HG03439 (cell line): ENCODE measurements at regions not wholly inside any gene's neighbourhood (a gene's known extent, or its start where the extent isn't known, plus 50 kb on each side); places are given as distances from the start of the nearest gene placed in this dataset.
"Not testable (repeated sequence)": the region's sequence is repeated elsewhere in the genome, so short reads cannot be mapped to it uniquely, and the experiment has no call there.

ENCODE experiments used
- ATAC-seq: cut with Tn5 transposase; IDR thresholded peaks from one replicate; pipeline ENCODE4 v1.9.1; 2021; ENCODE audit warnings: mild to moderate bottlenecking, moderate library complexity; ENCODE audit not compliant: unreplicated experiment

GRCh38 chr3:104279617-104280016, 1087.1 kb upstream of the ALCAM start:
- ATAC-seq: no peak

GRCh38 chr3:104281713-104282112, 1085.0 kb upstream of the ALCAM start:
- ATAC-seq: no peak

GRCh38 chr3:104286645-104287044, 1080.1 kb upstream of the ALCAM start:
- no peak for ATAC-seq

- ATAC-seq: peak; percentile 71
These were observed 1075.3 kb upstream of the ALCAM start for GRCh38 chr3:104291437-104291851.

DNA sequence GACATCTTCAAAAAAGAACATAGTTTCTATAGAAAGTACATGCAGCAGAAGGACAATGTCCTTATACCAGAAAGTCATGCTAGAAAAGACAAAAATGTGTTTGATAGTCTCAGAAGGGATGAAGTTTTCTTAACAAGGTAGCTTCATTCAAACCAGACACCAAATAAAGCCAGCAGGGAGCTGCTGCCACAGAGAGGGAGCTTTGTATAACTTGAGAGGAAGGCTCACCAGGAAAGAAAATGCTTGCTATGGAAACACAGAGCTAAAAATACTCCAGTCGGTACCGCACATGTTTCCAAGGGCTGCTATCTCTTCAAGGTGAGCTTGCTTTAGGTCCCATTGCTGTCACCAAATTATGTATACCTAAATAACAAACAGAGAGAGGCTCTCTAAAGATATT, 1074.8 kb upstream of the ALCAM start:
- ATAC-seq: peak; percentile 28

GRCh38 chr3:104297617-104298016, 1069.1 kb upstream of the ALCAM start:
- no peak for ATAC-seq

GRCh38 chr3:104298662-104299061, 1068.0 kb upstream of the ALCAM start:
- ATAC-seq: no peak

GRCh38 chr3:104316118-104316517, 1050.6 kb upstream of the ALCAM start:
- no peak for ATAC-seq

DNA sequence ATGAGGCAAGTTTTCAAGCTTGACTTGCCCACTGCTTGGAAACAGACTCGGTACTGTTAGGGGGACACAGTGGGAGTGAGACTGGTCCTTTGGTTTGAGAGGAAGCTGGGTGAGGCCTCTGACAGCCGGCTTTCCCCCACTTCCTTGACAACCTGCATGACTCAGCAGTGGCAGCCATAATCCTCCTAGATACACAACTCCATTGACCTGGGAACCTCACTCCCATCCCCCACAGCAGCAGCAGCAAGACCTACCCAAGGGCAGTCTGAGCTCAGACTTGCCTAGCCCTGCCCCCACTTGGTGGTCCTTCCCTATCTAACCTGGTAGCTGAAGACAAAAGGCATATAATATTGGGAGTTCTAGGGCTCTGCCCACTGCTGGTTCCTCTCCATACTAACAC, 1043.5 kb upstream of the ALCAM start:
- no peak for ATAC-seq

GRCh38 chr3:104347291-104347690, 1019.4 kb upstream of the ALCAM start:
- no peak for ATAC-seq

DNA sequence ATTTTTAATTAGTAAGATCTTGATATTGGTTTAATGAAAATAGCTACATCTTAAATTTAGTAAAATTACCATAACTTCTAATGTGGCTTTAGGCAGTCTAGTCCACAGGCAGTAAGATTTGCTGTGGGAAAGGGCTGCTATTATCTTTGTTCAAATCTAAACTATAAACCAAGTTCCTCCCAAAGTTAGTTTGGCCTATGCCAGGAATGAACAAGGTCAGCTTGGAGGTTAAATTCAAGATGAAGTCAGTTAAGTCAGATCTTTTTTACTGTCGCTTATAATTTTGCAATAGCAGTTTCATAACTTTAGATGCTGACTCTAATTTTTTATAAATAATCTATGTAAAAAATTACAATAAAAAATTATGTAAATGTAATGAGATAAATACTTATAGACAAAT, 1016.9 kb upstream of the ALCAM start:
- ATAC-seq: no peak

DNA sequence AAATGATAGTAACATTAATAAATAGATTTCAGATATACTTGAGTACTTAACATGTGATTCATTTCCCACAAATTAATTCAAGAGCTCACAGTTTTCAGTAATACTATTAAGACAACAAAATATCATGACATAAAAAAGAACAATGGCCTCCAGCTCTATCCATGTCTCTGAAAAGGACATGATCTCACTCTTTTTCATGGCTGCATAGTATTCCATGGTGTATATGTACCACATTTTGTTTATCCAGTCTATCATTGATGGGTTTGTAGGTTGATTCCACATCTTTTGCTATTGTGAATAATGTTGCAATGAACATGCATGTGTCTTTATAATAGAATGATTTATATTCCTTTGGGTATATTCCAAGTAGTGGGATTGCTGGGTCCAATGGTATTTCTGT, 1012.8 kb upstream of the ALCAM start:
- no peak for ATAC-seq

DNA sequence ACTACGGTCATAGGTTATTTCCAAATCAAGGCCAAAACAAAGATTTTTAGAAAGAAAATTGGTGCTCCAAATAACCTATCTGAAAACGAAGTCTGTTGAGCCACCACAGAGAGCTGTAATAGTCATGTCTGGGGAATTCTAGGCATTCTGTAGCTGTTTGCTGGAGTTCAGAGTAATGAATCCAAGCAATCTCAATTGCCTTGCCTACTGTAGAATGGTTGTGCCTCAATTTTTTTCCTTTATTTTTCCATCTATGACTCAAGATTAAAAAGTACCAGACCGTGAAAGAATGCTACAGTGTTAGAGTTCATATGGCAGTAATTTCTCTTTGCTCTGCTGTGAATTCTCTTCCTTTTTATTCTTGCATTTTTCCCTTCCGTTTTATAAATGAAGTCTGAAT, 1007.2 kb upstream of the ALCAM start:
- ATAC-seq: no peak

GRCh38 chr3:104360038-104360437, 1006.7 kb upstream of the ALCAM start:
- ATAC-seq: no peak

DNA sequence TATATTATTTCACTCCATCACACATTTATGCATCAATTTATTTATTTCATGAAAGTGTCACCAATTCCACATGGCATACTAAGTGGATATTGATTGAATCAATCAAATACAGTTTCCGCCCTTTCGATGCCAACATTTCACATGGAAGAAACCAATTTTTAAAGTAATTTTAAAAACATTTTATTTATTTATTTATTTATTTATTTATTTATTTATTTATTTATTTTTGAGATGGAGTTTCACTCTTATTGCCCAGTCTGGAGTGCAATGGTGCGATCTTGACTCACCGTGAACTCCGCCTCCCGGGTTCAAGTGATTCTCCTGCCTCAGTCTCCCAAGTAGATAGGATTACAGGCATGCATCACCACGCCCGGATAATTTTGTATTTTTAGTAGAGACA, 1005.0 kb upstream of the ALCAM start:
- not testable (repeated sequence) for ATAC-seq

GRCh38 chr3:104362319-104362718, 1004.4 kb upstream of the ALCAM start:
- ATAC-seq: no peak

DNA sequence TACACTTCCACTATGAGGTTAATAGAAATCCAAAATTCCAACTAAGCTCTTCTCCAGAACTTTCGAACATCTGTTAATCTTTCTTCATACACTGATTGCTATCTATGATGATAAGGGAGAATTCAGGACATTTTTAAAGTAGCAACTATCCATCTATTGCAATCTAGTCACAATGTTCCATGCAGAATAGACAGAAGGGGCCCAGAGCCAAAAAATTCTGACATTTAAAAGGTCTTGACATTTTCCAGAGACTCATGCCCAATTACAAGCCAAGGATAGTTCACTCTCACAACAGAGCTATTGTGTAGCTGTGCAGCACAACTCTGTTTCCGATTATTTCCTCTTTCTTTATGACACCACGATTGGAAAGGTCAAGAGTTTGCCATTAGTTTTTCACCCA, 999.7 kb upstream of the ALCAM start:
- no peak for ATAC-seq

GRCh38 chr3:104368760-104369159, 997.9 kb upstream of the ALCAM start:
- ATAC-seq: no peak

- no peak for ATAC-seq
These were observed 981.3 kb upstream of the ALCAM start for GRCh38 chr3:104385421-104385820.

- ATAC-seq: no peak
These were observed 978.1 kb upstream of the ALCAM start for GRCh38 chr3:104388619-104389018.

GRCh38 chr3:104392327-104392726, 974.4 kb upstream of the ALCAM start:
- no peak for ATAC-seq

- no peak for ATAC-seq
These were observed 969.6 kb upstream of the ALCAM start for GRCh38 chr3:104396974-104397669.

- ATAC-seq: no peak
These were observed 969.0 kb upstream of the ALCAM start for GRCh38 chr3:104397713-104398112.
